ENCODE measurements at regions not wholly inside any gene's neighbourhood (a gene's known extent, or its start where the extent isn't known, plus 50 kb on each side); places are given as distances from the start of the nearest gene placed in this dataset.
"Not testable (repeated sequence)": the region's sequence is repeated elsewhere in the genome, so short reads cannot be mapped to it uniquely, and the experiment has no call there.

DNA sequence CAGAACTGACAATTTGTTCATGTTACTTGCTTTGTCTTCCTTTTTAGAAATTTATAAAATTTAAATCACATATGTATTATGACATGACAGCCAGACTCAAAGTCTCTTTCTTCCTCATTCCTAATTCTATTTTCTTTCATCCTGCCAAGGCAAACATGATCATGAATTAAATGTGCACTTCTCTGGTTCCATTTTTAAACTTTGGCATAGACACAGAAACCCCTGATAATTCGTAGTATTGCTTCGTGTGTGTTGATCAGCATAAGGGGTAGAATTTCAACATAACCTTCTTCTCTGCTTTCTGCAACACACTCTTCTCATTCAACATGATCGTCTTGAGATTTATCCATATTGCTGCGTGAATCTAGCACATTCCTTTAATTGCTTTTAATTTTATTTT, 156.5 kb downstream of the AIPL1 start:
- intact Hi-C loops (cut with micrococcal nuclease) = no loop called here
- DNase-seq = no peak
- POLR2A ChIA-PET = no interaction called here

DNA sequence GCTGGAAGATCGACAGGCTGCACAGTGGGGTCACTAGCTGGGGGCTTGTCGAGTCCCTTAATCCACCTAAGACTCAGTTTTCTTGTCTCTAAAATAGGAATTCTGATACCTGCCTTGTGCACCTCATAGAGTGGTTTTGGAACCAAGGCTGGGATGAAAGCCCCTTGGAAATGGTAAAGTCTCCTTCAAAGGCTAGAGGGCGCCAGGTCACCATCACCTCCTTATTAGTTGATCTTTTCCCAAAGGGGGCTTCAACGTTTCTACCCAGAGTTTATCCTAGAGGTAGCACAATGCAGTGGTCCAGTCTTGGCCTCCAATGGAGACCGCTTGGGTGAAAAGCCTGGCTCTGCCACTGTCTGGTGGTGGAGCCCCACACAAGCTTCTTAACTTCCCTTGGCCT, 158.2 kb downstream of the AIPL1 start:
- Mint-ChIP-seq H3K9me3 (no peaks in the 10 kb centered on the region), H3K36me3 (no peaks in the 10 kb centered on the region), H3K27ac (no peak overlapping the region), H3K27me3 (peaks cover 12% of the 10 kb centered on the region), H3K4me3 (no peak overlapping the region), H3K4me1 (ENCODE audit: low read depth) (no peaks in the 10 kb centered on the region)
- ChIA-PET CTCF (no interaction called here), POLR2A (no interaction called here)
- intact Hi-C loops (cut with micrococcal nuclease) = no loop called here
- DNase-seq = no peak

More for the DNA sequence above, 156.5 kb downstream of the AIPL1 start:
- CTCF ChIA-PET = no interaction called here
- Mint-ChIP-seq H3K36me3 (no peaks in the 10 kb centered on the region), H3K4me1 (ENCODE audit: low read depth) (no peaks in the 10 kb centered on the region), H3K27ac (no peak overlapping the region), H3K9me3 (no peaks in the 10 kb centered on the region), H3K4me3 (no peak overlapping the region), H3K27me3 (peaks cover 10% of the 10 kb centered on the region)

DNA sequence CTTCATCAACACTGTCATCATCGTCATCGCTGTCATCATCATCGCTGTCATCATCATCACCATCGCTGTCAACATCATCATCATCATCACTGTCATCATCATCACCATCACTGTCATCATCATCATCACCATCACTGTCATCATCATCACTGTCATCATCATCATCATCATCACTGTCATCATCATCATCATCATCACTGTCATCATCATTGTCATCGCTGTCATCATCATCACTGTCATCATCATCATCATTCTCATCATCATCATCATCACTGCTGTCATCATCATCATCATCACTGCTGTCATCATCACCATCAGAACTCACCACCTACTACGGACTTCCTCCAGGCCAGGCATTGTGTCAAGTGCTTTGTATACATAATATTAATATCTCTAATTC, 160.6 kb downstream of the AIPL1 start:
- POLR2A ChIA-PET = no interaction called here
- H3K36me3 Mint-ChIP-seq = no peaks in the 10 kb centered on the region
- DNase-seq = no peak
- no peak overlapping the region for H3K27ac Mint-ChIP-seq
- no peak overlapping the region for H3K4me3 Mint-ChIP-seq
- H3K9me3 Mint-ChIP-seq = no peaks in the 10 kb centered on the region
- intact Hi-C loops (cut with micrococcal nuclease) = no loop called here
- peaks cover 15% of the 10 kb centered on the region for H3K27me3 Mint-ChIP-seq
- CTCF ChIA-PET = no interaction called here
- no peaks in the 10 kb centered on the region for H3K4me1 Mint-ChIP-seq (ENCODE audit: low read depth)

DNA sequence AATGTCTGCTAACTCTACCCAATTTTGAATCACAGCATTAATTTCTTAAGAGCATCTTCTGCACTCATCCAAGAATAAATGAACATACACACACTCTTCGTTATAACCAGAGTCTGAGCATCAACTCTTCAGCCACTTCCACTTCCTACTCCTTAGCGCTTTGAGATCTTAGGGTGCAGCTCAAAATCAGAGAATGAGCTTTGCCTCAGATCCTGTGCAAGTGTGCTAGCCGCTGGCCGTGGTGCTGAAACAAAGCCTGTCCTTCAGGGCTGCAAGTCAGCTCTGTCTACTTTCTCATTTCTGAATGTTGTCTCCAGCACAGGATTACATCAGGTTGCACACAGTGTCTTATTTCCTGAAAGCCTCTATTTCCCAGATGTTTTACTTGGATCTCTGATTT, 165.4 kb downstream of the AIPL1 start:
- CTCF ChIA-PET = no interaction called here
- Mint-ChIP-seq H3K36me3 (no peaks in the 10 kb centered on the region), H3K4me3 (no peak overlapping the region), H3K9me3 (no peaks in the 10 kb centered on the region), H3K4me1 (ENCODE audit: low read depth) (no peaks in the 10 kb centered on the region), H3K27me3 (peaks cover 11% of the 10 kb centered on the region), H3K27ac (no peak overlapping the region)
- DNase-seq = peak; percentile 34
- intact Hi-C loops (cut with micrococcal nuclease) = no loop called here
- POLR2A ChIA-PET = no interaction called here

DNA sequence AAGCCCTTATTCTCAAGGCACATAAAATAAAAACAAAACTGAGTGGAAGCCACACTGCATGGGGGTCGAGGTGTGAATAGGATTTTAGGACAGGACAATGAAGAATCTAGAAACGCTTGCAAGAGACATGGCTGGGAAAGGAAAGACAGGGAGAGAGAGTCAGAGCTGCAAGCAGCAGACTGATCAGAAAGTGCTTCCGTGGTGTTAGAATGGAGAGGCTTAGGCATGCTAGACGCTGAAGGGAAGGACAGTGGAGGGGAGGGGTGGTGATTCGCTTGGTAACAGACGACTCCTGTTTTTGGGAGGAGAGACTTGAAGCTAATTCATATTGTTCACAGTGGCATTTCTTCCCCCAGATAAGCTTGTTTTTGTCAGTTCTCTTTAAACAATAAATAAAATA, 173.5 kb downstream of the AIPL1 start:
- no peak overlapping the region for H3K27ac Mint-ChIP-seq
- ChIA-PET CTCF (no interaction called here), POLR2A (no interaction called here)
- intact Hi-C loops (cut with micrococcal nuclease) = no loop called here
- H3K4me3 Mint-ChIP-seq = no peak overlapping the region
- H3K36me3 Mint-ChIP-seq = no peaks in the 10 kb centered on the region
- H3K4me1 Mint-ChIP-seq (ENCODE audit: low read depth) = no peaks in the 10 kb centered on the region
- DNase-seq = no peak
- H3K27me3 Mint-ChIP-seq = peaks cover 43% of the 10 kb centered on the region
- no peaks in the 10 kb centered on the region for H3K9me3 Mint-ChIP-seq

DNA sequence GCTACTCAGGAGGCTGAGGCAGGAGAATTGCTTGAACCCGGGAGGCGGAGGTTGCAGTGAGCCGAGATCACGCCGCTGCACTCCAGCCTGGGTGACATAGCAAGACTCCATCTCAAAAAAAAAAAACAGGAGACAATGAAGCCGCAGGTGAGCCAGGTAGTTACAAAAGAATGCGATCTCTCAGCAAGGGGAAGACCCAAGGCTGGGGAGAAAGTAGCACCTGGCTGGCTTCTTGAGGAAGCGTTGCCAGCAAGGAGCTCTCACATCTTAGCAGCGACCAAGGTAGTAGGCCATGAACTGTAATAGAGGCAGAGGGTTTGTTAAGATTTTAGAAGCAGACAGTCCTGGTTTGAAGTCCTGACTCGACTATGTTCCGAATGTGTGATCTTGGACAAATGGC, 175.0 kb downstream of the AIPL1 start:
- H3K9me3 Mint-ChIP-seq = no peaks in the 10 kb centered on the region
- ChIA-PET CTCF (no interaction called here), POLR2A (no interaction called here)
- no peak for DNase-seq
- H3K4me1 Mint-ChIP-seq (ENCODE audit: low read depth) = no peaks in the 10 kb centered on the region
- no peak overlapping the region for H3K27ac Mint-ChIP-seq
- H3K27me3 Mint-ChIP-seq = peaks cover 48% of the 10 kb centered on the region
- intact Hi-C loops (cut with micrococcal nuclease) = no loop called here
- no peak overlapping the region for H3K4me3 Mint-ChIP-seq
- H3K36me3 Mint-ChIP-seq = no peaks in the 10 kb centered on the region

DNA sequence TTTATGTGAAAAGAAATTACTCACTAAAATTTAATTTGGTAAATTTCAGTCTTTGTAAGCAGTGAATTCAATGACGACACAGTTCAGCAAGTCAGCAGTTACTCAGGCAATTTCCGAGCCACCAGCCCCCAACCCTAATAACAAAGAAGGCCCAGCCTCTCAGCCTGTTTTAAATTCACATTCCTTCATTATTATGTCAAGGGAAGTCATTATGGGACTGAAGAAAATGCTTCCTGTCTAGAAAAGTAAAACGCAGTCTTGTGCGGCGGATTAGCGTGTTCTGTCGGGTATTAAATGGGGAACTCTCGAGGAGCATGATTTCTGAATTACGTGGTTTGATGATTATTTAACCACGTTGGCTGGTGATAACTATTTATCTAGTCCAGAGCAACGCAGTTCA, 177.6 kb downstream of the AIPL1 start:
- Mint-ChIP-seq H3K4me3 (no peak overlapping the region), H3K27me3 (peaks cover 48% of the 10 kb centered on the region)
- CTCF ChIA-PET = no interaction called here

DNA sequence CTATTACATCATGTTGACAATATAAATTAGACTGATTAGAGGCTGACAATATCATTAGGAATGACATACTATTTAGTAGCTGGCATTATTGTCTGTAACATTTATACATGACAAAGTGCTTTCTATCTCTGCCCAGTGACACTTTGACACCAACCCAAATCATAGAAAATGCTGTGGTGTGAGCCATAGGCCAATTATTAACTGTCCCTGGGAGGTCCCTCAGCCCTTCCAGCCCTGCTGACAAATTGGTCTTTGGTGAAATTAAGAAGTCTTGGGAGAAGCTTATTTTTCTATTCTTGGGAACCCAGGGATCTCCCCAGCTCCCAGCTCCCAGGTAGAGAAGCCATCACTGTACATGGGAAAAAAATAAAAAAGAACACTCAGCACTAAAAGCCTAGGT, 179.6 kb downstream of the AIPL1 start:
- Mint-ChIP-seq H3K4me3 (no peak overlapping the region), H3K9me3 (no peaks in the 10 kb centered on the region), H3K27ac (no peak overlapping the region), H3K4me1 (ENCODE audit: low read depth) (no peaks in the 10 kb centered on the region), H3K36me3 (no peaks in the 10 kb centered on the region), H3K27me3 (peaks cover 36% of the 10 kb centered on the region)
- CTCF ChIA-PET = no interaction called here
- POLR2A ChIA-PET = no interaction called here
- no peak for DNase-seq
- intact Hi-C loops (cut with micrococcal nuclease) = no loop called here

More for the DNA sequence above, 177.6 kb downstream of the AIPL1 start:
- intact Hi-C loops (cut with micrococcal nuclease) = no loop called here
- no peak for DNase-seq
- Mint-ChIP-seq H3K36me3 (no peaks in the 10 kb centered on the region), H3K9me3 (no peaks in the 10 kb centered on the region), H3K27ac (no peak overlapping the region), H3K4me1 (ENCODE audit: low read depth) (no peaks in the 10 kb centered on the region)
- POLR2A ChIA-PET = no interaction called here

DNA sequence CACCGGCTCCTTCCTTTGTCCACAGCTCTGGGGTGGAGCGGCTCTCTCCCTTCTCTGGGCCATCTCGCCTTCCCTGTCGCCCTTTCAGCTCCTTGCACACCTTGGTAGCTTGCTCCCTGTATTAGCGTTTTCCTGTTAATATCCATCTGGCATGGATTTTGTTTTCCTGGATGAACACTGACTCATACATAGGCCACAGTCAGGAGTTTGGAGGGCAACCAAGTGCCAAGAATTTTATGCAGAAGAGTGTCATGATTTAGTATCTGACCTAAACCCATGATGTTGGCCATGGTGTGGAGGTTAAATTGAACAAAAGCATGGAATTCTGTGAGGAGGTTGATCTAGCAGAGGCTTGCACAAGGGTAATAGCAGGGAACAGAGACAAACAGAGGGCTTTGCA, 180.9 kb downstream of the AIPL1 start:
- intact Hi-C loops (cut with micrococcal nuclease) = no loop called here
- Mint-ChIP-seq H3K9me3 (no peaks in the 10 kb centered on the region), H3K36me3 (no peaks in the 10 kb centered on the region), H3K27ac (no peak overlapping the region), H3K4me1 (ENCODE audit: low read depth) (no peaks in the 10 kb centered on the region), H3K27me3 (peaks cover 41% of the 10 kb centered on the region), H3K4me3 (no peak overlapping the region)
- ChIA-PET POLR2A (no interaction called here), CTCF (no interaction called here)
- no peak for DNase-seq

DNA sequence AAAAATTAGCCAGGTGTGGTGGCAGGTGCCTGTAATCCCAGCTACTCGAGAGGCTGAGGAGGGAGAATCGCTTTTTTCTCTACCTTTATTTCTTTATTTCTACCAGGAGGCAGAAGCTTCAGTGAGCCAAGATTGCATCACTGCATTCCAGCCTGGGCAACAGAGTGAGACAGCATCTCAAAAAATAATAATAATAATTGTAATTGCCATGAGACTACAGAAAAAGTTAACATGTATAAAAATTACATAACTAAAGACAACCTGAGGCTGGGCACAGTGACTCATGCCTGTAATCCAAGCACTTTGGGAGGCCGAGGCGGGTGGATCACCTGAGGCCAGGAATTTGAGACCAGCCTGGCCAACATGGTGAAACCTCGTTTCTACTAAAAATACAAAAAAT, 181.5 kb downstream of the WSCD1 start:
- POLR2A ChIA-PET; DNase-seq; CTCF ChIA-PET; H3K36me3 Mint-ChIP-seq; H3K4me1 Mint-ChIP-seq (ENCODE audit: low read depth); H3K9me3 Mint-ChIP-seq; H3K27ac Mint-ChIP-seq; H3K4me3 Mint-ChIP-seq; intact Hi-C loops (cut with micrococcal nuclease): not testable (repeated sequence)
- H3K27me3 Mint-ChIP-seq = peaks cover 25% of the 10 kb centered on the region

DNA sequence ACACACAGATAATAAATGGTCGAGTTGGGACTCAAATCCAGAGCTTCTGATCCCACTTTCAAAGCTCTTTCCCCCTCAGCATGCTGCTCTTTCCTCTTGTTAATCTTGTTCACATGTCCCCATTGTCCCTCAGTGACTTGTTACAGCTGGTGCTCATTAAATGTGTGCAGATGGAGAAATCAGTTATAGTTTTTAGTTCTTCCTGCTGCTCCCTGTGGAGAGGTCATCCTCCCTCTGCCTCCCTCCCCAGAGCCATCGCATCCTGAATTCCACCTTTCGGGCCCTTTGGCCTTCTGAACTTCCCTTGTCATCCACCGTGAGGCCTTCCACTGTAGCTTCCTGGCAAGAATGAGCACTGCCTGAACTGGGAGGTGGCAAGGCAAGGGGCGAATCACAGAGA, 179.6 kb downstream of the WSCD1 start:
- intact Hi-C loops (cut with micrococcal nuclease) = no loop called here
- Mint-ChIP-seq H3K4me1 (ENCODE audit: low read depth) (no peaks in the 10 kb centered on the region), H3K27ac (no peak overlapping the region), H3K9me3 (no peaks in the 10 kb centered on the region), H3K27me3 (peaks cover 19% of the 10 kb centered on the region), H3K4me3 (no peak overlapping the region), H3K36me3 (no peaks in the 10 kb centered on the region)
- CTCF ChIA-PET = no interaction called here
- DNase-seq = no peak
- POLR2A ChIA-PET = no interaction called here

DNA sequence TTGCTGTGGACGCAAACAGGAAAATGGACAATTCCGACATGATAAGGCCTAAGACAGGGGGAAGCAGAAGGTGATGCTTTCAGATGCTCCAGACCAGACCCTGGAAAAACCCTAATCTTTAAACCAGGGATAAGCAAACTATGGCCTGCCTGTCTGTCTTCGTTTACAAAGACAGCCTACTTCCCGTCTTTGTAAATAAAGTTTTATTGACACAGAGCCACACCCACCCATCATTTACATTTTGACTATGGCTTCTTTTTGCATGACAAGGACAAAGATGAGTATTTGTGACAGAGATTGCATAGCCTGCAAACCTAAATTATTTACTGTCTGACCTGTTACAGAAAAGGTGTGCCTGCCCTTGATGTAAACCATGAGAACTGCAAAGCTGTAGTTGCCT, 177.9 kb downstream of the WSCD1 start:
- Mint-ChIP-seq H3K4me1 (ENCODE audit: low read depth) (no peaks in the 10 kb centered on the region), H3K4me3 (no peak overlapping the region), H3K27ac (no peak overlapping the region), H3K27me3 (peaks cover 18% of the 10 kb centered on the region), H3K9me3 (no peaks in the 10 kb centered on the region), H3K36me3 (no peaks in the 10 kb centered on the region)
- POLR2A ChIA-PET = no interaction called here
- DNase-seq = no peak
- CTCF ChIA-PET = no interaction called here
- intact Hi-C loops (cut with micrococcal nuclease) = no loop called here

DNA sequence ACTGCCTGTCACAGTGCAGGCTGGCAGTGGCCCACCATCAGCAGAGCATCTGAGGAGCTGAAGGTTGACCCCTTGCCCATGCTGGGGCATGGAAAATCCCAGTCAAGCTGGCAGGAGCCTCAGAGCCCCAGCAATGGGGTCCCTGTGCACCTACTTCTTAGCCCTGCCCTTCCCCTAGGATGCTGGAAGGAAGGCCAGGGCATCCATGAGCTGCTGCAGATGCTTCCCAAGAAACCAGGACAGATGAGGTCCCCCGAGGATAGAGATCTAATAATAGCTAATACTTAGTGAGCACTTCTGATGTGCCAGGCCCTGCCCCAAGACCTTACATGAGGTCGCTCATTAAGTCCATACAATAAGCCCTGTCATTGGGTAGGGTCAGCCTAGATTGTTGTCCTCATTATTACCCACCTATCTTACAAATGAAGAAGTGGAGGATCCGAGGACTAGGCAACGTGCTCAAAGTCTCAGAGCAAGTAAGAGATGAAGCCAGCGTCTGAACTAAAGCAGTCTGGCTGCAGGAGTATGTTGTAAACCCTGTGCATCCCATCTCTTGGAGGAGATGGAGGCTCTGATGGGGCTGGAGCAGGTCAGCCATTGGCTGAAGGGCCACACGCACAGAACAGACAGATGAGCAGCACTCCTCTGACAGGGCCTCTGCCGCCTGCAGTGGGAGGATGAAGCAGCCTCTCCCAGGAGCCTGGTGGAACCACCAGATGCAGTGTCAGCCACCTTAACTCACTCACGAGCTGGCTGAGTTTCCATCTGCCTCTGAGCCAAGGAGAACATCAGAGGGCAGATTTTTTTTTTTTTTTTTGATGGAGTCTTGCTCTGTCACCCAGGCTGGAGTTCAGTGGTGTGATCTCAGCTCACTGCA, 175.4 kb downstream of the WSCD1 start:
- DNase-seq = no peak
- H3K9me3 Mint-ChIP-seq = no peaks in the 10 kb centered on the region
- H3K27me3 Mint-ChIP-seq = peaks cover 26% of the 10 kb centered on the region
- no peaks in the 10 kb centered on the region for H3K4me1 Mint-ChIP-seq (ENCODE audit: low read depth)
- CTCF ChIA-PET = no interaction called here
- POLR2A ChIA-PET = no interaction called here
- H3K4me3 Mint-ChIP-seq = no peak overlapping the region
- no peak overlapping the region for H3K27ac Mint-ChIP-seq
- intact Hi-C loops (cut with micrococcal nuclease) = no loop called here
- H3K36me3 Mint-ChIP-seq = no peaks in the 10 kb centered on the region

Measured in activated CD4-positive, alpha-beta memory T cell treated with anti-CD3 and anti-CD28 coated beads for 36 hours (primary cell).